ENCODE measurements at regions not wholly inside any gene's neighbourhood (a gene's known extent, or its start where the extent isn't known, plus 50 kb on each side); places are given as distances from the start of the nearest gene placed in this dataset.

- TF ChIP-seq POLR2AphosphoS5 (IDR thresholded peaks at IDR 0.05): no peak
- TF ChIP-seq, protein P1, sequence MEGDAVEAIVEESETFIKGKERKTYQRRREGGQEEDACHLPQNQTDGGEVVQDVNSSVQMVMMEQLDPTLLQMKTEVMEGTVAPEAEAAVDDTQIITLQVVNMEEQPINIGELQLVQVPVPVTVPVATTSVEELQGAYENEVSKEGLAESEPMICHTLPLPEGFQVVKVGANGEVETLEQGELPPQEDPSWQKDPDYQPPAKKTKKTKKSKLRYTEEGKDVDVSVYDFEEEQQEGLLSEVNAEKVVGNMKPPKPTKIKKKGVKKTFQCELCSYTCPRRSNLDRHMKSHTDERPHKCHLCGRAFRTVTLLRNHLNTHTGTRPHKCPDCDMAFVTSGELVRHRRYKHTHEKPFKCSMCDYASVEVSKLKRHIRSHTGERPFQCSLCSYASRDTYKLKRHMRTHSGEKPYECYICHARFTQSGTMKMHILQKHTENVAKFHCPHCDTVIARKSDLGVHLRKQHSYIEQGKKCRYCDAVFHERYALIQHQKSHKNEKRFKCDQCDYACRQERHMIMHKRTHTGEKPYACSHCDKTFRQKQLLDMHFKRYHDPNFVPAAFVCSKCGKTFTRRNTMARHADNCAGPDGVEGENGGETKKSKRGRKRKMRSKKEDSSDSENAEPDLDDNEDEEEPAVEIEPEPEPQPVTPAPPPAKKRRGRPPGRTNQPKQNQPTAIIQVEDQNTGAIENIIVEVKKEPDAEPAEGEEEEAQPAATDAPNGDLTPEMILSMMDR (IDR thresholded peaks at IDR 0.05): no peak
Observed at GRCh38 chrX:115939070-115939469, 231.5 kb upstream of the AGTR2 start.

Measured in prostate gland (tissue), 2 donors.